Erythroblast (primary cell): ENCODE measurements at regions not wholly inside any gene's neighbourhood (a gene's known extent, or its start where the extent isn't known, plus 50 kb on each side); places are given as distances from the start of the nearest gene placed in this dataset.

ENCODE experiments used
- GATA1 ChIP-seq: IDR thresholded peaks from 2 replicates; pipeline ENCODE4 v1.6.1; 2011; ENCODE audit warnings: low read depth, mild to moderate bottlenecking, control low read depth, low read length, moderate library complexity
- POLR2A ChIP-seq: IDR thresholded peaks from 2 replicates; pipeline ENCODE4 v1.6.1; 2011; ENCODE audit warnings: mild to moderate bottlenecking, low read length

- no peak for TF ChIP-seq POLR2A
- no peak for TF ChIP-seq GATA1
These were observed 74.8 kb upstream of the SMURF2 start for GRCh38 chr17:64736804-64737492.
